NT2/D1 (cell line): ENCODE measurements at regions not wholly inside any gene's neighbourhood (a gene's known extent, or its start where the extent isn't known, plus 50 kb on each side); places are given as distances from the start of the nearest gene placed in this dataset.

ENCODE experiments used
- YY1 ChIP-seq: IDR thresholded peaks from 2 replicates; pipeline ENCODE4 v1.6.1; 2011; ENCODE audit not compliant: insufficient read length, insufficient read depth
- ZNF274 ChIP-seq: IDR thresholded peaks from 2 replicates; pipeline ENCODE4 v1.6.1; 2011; ENCODE audit warnings: mild to moderate bottlenecking, low read depth, low read length

DNA sequence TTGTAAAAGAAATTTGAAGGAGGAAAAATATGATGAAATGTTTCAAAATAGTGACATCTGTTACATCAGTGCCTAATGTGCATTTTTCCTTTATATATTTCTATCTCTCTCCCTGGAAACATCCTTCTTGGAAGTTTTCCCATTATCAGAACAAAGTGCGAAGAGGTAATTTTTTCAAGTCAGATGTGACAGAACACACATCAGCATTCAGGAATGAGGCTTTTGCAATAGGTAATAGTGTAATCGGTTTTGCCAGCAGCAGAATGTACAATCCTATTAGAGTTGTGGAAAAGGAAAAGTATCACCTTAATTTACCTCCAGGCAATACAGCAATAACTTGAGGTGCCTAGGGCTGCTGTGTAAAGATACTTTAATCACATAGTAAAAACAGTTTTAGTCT lies 275.8 kb downstream of the FAT3 start:
- no peak for TF ChIP-seq ZNF274
- no peak for TF ChIP-seq YY1
